CMK (cell line): ENCODE measurements at regions not wholly inside any gene's neighbourhood (a gene's known extent, or its start where the extent isn't known, plus 50 kb on each side); places are given as distances from the start of the nearest gene placed in this dataset.

Experiments used
- DNase-seq: peaks from one replicate; pipeline ENCODE4 v3.0.0-alpha.2; 2010; ENCODE audit warnings: low read depth

- DNase-seq: no peak
Measured at GRCh38 chr11:131052367-131052766, 136.1 kb upstream of the SNX19 start.

GRCh38 chr11:131056036-131056435, 139.8 kb upstream of the SNX19 start:
- no peak for DNase-seq

GRCh38 chr11:131063638-131064037, 147.4 kb upstream of the SNX19 start:
- no peak for DNase-seq

- peak; percentile 30 for DNase-seq
Measured at GRCh38 chr11:131064373-131064991, 148.2 kb upstream of the SNX19 start.

GRCh38 chr11:131065435-131066413, 149.4 kb upstream of the SNX19 start:
- DNase-seq: no peak

GRCh38 chr11:131066551-131066950, 150.3 kb upstream of the SNX19 start:
- no peak for DNase-seq

GRCh38 chr11:131070365-131070764, 154.1 kb upstream of the SNX19 start:
- DNase-seq: no peak

GRCh38 chr11:131073167-131073566, 156.9 kb upstream of the SNX19 start:
- no peak for DNase-seq

GRCh38 chr11:131074573-131074972, 158.3 kb upstream of the SNX19 start:
- DNase-seq: no peak

- no peak for DNase-seq
Measured at GRCh38 chr11:131077340-131077739, 161.1 kb upstream of the SNX19 start.

GRCh38 chr11:131079036-131079435, 162.8 kb upstream of the SNX19 start:
- DNase-seq: no peak

- no peak for DNase-seq
Measured at GRCh38 chr11:131089727-131090245, 173.5 kb upstream of the SNX19 start.

- no peak for DNase-seq
Measured at GRCh38 chr11:131092469-131092868, 176.2 kb upstream of the SNX19 start.

- DNase-seq: no peak
Measured at GRCh38 chr11:131094827-131095226, 178.5 kb upstream of the SNX19 start.

GRCh38 chr11:131095511-131096185, 179.4 kb upstream of the SNX19 start:
- DNase-seq: no peak

- DNase-seq: no peak
Measured at GRCh38 chr11:131099013-131099412, 182.7 kb upstream of the SNX19 start.

- no peak for DNase-seq
Measured at GRCh38 chr11:131099746-131100145, 183.5 kb upstream of the SNX19 start.

- no peak for DNase-seq
Measured at GRCh38 chr11:131108760-131109159, 192.5 kb upstream of the SNX19 start.

GRCh38 chr11:131109257-131109656, 193.0 kb upstream of the SNX19 start:
- no peak for DNase-seq

- DNase-seq: no peak
Measured at GRCh38 chr11:131109790-131110189, 193.5 kb upstream of the SNX19 start.

- DNase-seq: no peak
Measured at GRCh38 chr11:131111775-131112174, 195.5 kb upstream of the SNX19 start.

- DNase-seq: no peak
Measured at GRCh38 chr11:131118247-131118646, 202.0 kb upstream of the SNX19 start.
